ENCODE measurements at regions not wholly inside any gene's neighbourhood (a gene's known extent, or its start where the extent isn't known, plus 50 kb on each side); places are given as distances from the start of the nearest gene placed in this dataset.

DNA sequence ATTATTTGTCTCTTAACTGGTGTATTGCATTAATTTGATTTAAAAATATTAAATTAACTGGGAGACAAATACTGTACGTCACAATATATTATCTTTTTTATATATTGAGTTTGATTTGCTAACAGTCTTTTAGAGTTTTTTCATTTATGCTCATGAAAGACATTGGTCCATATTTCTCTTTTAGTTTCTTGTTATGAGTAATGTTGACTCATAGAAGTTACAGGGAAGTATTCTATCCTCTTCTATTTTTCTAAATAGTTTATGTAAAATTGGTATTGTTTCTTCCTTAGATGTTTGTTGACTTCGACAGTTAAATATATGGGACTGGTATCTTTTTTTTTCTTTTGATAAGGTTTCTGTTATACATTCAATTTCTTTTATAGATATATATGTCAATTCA lies 1115.6 kb upstream of the CITED2 start:
- TF ChIP-seq, protein P1, sequence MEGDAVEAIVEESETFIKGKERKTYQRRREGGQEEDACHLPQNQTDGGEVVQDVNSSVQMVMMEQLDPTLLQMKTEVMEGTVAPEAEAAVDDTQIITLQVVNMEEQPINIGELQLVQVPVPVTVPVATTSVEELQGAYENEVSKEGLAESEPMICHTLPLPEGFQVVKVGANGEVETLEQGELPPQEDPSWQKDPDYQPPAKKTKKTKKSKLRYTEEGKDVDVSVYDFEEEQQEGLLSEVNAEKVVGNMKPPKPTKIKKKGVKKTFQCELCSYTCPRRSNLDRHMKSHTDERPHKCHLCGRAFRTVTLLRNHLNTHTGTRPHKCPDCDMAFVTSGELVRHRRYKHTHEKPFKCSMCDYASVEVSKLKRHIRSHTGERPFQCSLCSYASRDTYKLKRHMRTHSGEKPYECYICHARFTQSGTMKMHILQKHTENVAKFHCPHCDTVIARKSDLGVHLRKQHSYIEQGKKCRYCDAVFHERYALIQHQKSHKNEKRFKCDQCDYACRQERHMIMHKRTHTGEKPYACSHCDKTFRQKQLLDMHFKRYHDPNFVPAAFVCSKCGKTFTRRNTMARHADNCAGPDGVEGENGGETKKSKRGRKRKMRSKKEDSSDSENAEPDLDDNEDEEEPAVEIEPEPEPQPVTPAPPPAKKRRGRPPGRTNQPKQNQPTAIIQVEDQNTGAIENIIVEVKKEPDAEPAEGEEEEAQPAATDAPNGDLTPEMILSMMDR (IDR thresholded peaks at IDR 0.05 in 4 of 5, conservative IDR thresholded peaks at IDR 0.05 in 1 of 5), result no peak
- TF ChIP-seq POLR2A (IDR thresholded peaks at IDR 0.05), result no peak
